ENCODE measurements at regions not wholly inside any gene's neighbourhood (a gene's known extent, or its start where the extent isn't known, plus 50 kb on each side); places are given as distances from the start of the nearest gene placed in this dataset.

GRCh38 chr11:80349997-80350396 lies 909.2 kb upstream of the TENM4 start:
- Histone ChIP-seq H3K23me2 (ENCODE audit: low read depth, low read length) (no peaks in the 10 kb centered on the region), H2BK120ac (replicated peaks; ENCODE audit: low read depth, low read length) (no peak overlapping the region), H2BK15ac (ENCODE audit: low read length) (no peak overlapping the region), H2BK12ac (ENCODE audit: low read depth, low read length) (no peak overlapping the region), H4K5ac (ENCODE audit: insufficient read length, low read depth, low read length) (no peak overlapping the region), H3K27ac (ENCODE audit: low read depth, low read length) (no peak overlapping the region), H2BK5ac (ENCODE audit: low read depth, low read length) (no peak overlapping the region), H3K14ac (ENCODE audit: insufficient read length) (no peak overlapping the region), H2AK5ac (ENCODE audit: low read depth, low read length) (no peak overlapping the region), H3K4me3 (ENCODE audit: extremely low read depth in 1 of 4, insufficient read depth in 2 of 4, low read depth in 3 of 4, low read length in 4 of 4) (no peak overlapping the region), H3K4ac (replicated peaks; ENCODE audit: insufficient read length, low read depth, low read length) (no peak overlapping the region), H3K9ac (replicated peaks in 1 of 4; ENCODE audit: extremely low read depth in 1 of 4, low read depth in 3 of 4, low read length in 3 of 4) (no peak overlapping the region), H4K91ac (replicated peaks; ENCODE audit: insufficient read length, low read length) (no peak overlapping the region), H3K79me1 (ENCODE audit: low read depth, low read length) (no peaks in the 10 kb centered on the region), H2AFZ (ENCODE audit: low read length) (no peak overlapping the region), H3K23ac (ENCODE audit: insufficient read length) (no peak overlapping the region), H2BK20ac (ENCODE audit: low read length) (no peak overlapping the region), H4K8ac (ENCODE audit: extremely low read depth, insufficient read depth, low read length) (no peak overlapping the region), H3K4me2 (ENCODE audit: insufficient read depth in 1 of 2, low read depth in 2 of 2, low read length in 2 of 2) (no peak overlapping the region), H3K79me2 (ENCODE audit: control insufficient read depth in 1 of 2, insufficient read depth in 2 of 2, low read length in 2 of 2) (no peaks in the 10 kb centered on the region), H3K9me3 (ENCODE audit: insufficient read depth in 2 of 2, low read depth in 1 of 2, low read length in 1 of 2) (no peaks in the 10 kb centered on the region), H3K56ac (replicated peaks; ENCODE audit: insufficient read length, low read depth, low read length) (no peak overlapping the region), H3K36me3 (ENCODE audit: control insufficient read depth in 2 of 4, insufficient read depth in 4 of 4, low read length in 3 of 4) (no peaks in the 10 kb centered on the region), H3K4me1 (replicated peaks in 1 of 4; ENCODE audit: control insufficient read depth in 3 of 4, insufficient read depth in 4 of 4, low read length in 3 of 4) (no peaks in the 10 kb centered on the region), H3K18ac (ENCODE audit: extremely low read depth, low read length) (no peak overlapping the region), H4K20me1 (replicated peaks in 1 of 2; ENCODE audit: control insufficient read depth in 1 of 2, insufficient read depth in 2 of 2, low read length in 2 of 2) (no peaks in the 10 kb centered on the region), H3K27me3 (replicated peaks in 1 of 4; ENCODE audit: control insufficient read depth in 3 of 4, extremely low read depth in 1 of 4, insufficient read depth in 3 of 4, low read length in 3 of 4) (no peaks in the 10 kb centered on the region)
- POLR2A ChIA-PET (ENCODE audit: partially characterized antibody) = no interaction called here
- DNase-seq (ENCODE audit: low read depth in 1 of 2, low spot score in 2 of 2) (no peak), FAIRE-seq (no peak)
- CTCF ChIA-PET (ENCODE audit: partially characterized antibody) = interaction anchor here (1.0 kb wide), 1 partner anchor 14 kb away, joined by 3 read pairs; no protein-coding TSS in a partner anchor
- TF ChIP-seq E2F6 (IDR thresholded peaks at IDR 0.05) (no peak), YY1 (IDR thresholded peaks at IDR 0.05; ENCODE audit: low read depth, low read length) (no peak), BRCA1 (IDR thresholded peaks at IDR 0.05; ENCODE audit: low read depth, low read length) (no peak), EP300 (IDR thresholded peaks at IDR 0.05; ENCODE audit: borderline replicate concordance in 1 of 2, low read depth in 2 of 2, low read length in 2 of 2) (no peak), RAD21 (IDR thresholded peaks at IDR 0.05 in 1 of 2, conservative IDR thresholded peaks at IDR 0.05 in 1 of 2; ENCODE audit: low read depth in 2 of 2, low read length in 2 of 2) (no peak), POLR2AphosphoS5 (IDR thresholded peaks at IDR 0.05; ENCODE audit: low read depth, low read length) (no peak)

Measured in H1 (cell line).